GM12878 (cell line): ENCODE measurements at regions not wholly inside any gene's neighbourhood (a gene's known extent, or its start where the extent isn't known, plus 50 kb on each side); places are given as distances from the start of the nearest gene placed in this dataset.

Experiments
- ATAC-seq: fragments of 200-7000 bp; cut with Tn5 transposase; 3 replicates; pipeline ENCODE4 v1.9.1; 2020; ENCODE audit warnings: mild to moderate bottlenecking, moderate library complexity
- BruUV-seq: library from RNA; stranded (reverse); fragments of 400-500 nt; replicated peaks from 2 replicates; lab custom pipeline; 2021; lab: Mats Ljungman, UMichigan
- CTCF ChIA-PET: fragments of 300-600 bp; sonication (Branson Sonifier 250); formaldehyde crosslinking; extraction: SDS; loops from one replicate; lab custom pipeline; 2021; ENCODE audit warnings: inconsistent platforms; lab: Yijun Ruan, JAX
- POLR2A ChIA-PET: fragments of 350-600 bp; formaldehyde crosslinking; extraction: SDS; loops from one replicate; lab custom pipeline; 2021; ENCODE audit warnings: inconsistent platforms; lab: Charles Lee
- RAD21 ChIA-PET: fragments of 300-600 bp; sonication (Branson Sonifier 250); formaldehyde crosslinking; loops from one replicate; lab custom pipeline; 2023; ENCODE audit warnings: antibody characterized with exemption; ENCODE audit not compliant: unreplicated experiment; lab: Charles Lee
- SMC1A ChIA-PET: fragments of 300-600 bp; sonication (Branson Sonifier 250); formaldehyde crosslinking; loops from one replicate; lab custom pipeline; 2023; ENCODE audit not compliant: unreplicated experiment, uncharacterized antibody; lab: Charles Lee
- DNase-seq: peaks from one replicate; pipeline ENCODE4 v3.0.0-alpha.2; 2011; ENCODE audit warnings: low read depth, low spot score
- FAIRE-seq: peaks from 3 replicates; lab custom pipeline; 2011; peaks lifted over from hg19 to GRCh38; lab: Jason Lieb, UNC
- H2AFZ ChIP-seq: 2 replicates; pipeline ENCODE4 v1.6.0; 2011; ENCODE audit warnings: low read depth, low read length, control low read depth; ENCODE audit not compliant: control insufficient read depth
- H3K27ac ChIP-seq: 2 replicates; pipeline ENCODE4 v1.5.1; 2011; ENCODE audit warnings: control low read depth; ENCODE audit not compliant: control insufficient read depth, insufficient read depth
- H3K27me3 ChIP-seq, 2 experiments: replicated peaks in 1 of 2; 2 replicates each; pipeline versions ENCODE4 v1.6.0 to v1.6.1; 2011; ENCODE audit warnings: low read length in 1 of 2; ENCODE audit not compliant: control insufficient read depth in 2 of 2, insufficient read depth in 2 of 2
- H3K36me3 ChIP-seq, 2 experiments: 2 replicates each; pipeline ENCODE4 v1.5.1; 2011; ENCODE audit warnings: low read length in 1 of 2; ENCODE audit not compliant: control insufficient read depth in 2 of 2, insufficient read depth in 2 of 2
- H3K4me1 ChIP-seq: 2 replicates; pipeline ENCODE4 v1.6.1; 2011; ENCODE audit warnings: mild to moderate bottlenecking, low read length, moderate library complexity, mixed read lengths; ENCODE audit not compliant: control insufficient read depth, insufficient read depth
- H3K4me2 ChIP-seq: 2 replicates; pipeline ENCODE4 v1.6.0; 2011; ENCODE audit warnings: control low read depth; ENCODE audit not compliant: control insufficient read depth, insufficient read depth
- H3K4me3 ChIP-seq: fragments of 200-600 bp; sonication (generic); 2 replicates; pipeline ENCODE4 v1.5.1; 2016
- H3K79me2 ChIP-seq: 2 replicates; pipeline ENCODE4 v1.6.0; 2011; ENCODE audit warnings: low read length; ENCODE audit not compliant: control insufficient read depth, insufficient read depth
- H3K9ac ChIP-seq: 2 replicates; pipeline ENCODE4 v1.8.0; 2011; ENCODE audit warnings: low read length, control low read depth, mixed read lengths; ENCODE audit not compliant: control insufficient read depth, insufficient read depth
- H3K9me3 ChIP-seq: replicated peaks from 3 replicates; pipeline ENCODE4 v1.5.1; 2011; ENCODE audit warnings: mild to moderate bottlenecking, low read length; ENCODE audit not compliant: control insufficient read depth, insufficient read depth
- H4K20me1 ChIP-seq: 2 replicates; pipeline ENCODE4 v1.6.0; 2011; ENCODE audit not compliant: control insufficient read depth, insufficient read depth
- CTCF ChIP-seq, 3 experiments: IDR thresholded peaks in 2 of 3; conservative IDR thresholded peaks in 1 of 3; 2 replicates each; pipeline ENCODE4 v1.5.1; 2011; ENCODE audit warnings: low read depth in 3 of 3, low read length in 3 of 3, mild to moderate bottlenecking in 3 of 3, control low read depth in 2 of 3, moderate library complexity in 2 of 3, inconsistent platforms in 1 of 3, mixed read lengths in 1 of 3; ENCODE audit not compliant: control insufficient read depth in 2 of 3, insufficient read depth in 1 of 3; ENCODE audit errors: extremely low read depth in 1 of 3
- DPF2 ChIP-seq: fragments of 450-650 bp; IDR thresholded peaks from 2 replicates; pipeline ENCODE4 v1.6.1; 2017; ENCODE audit warnings: mild to moderate bottlenecking
- RAD21 ChIP-seq: IDR thresholded peaks from 2 replicates; pipeline ENCODE4 v1.6.1; 2011; ENCODE audit warnings: mild to moderate bottlenecking, low read depth, low read length, moderate library complexity; ENCODE audit not compliant: insufficient read depth
- SMAD1 ChIP-seq: fragments of 450-650 bp; IDR thresholded peaks from 2 replicates; pipeline ENCODE4 v1.6.1; 2018; ENCODE audit warnings: mild to moderate bottlenecking, low read depth; ENCODE audit not compliant: partially characterized antibody
- SMC3 ChIP-seq: IDR thresholded peaks from 2 replicates; pipeline ENCODE4 v1.6.1; 2011; ENCODE audit warnings: low read length, improper control_type of control experiment, borderline replicate concordance
- SRF ChIP-seq, 2 experiments: IDR thresholded peaks; 2 replicates each; pipeline ENCODE4 v1.6.1; 2011; ENCODE audit warnings: low read depth in 2 of 2, low read length in 2 of 2, mild to moderate bottlenecking in 1 of 2, moderate library complexity in 1 of 2
- YY1 ChIP-seq: IDR thresholded peaks from 2 replicates; pipeline ENCODE4 v1.6.1; 2011; ENCODE audit warnings: low read depth, mild to moderate bottlenecking, low read length
- WGBS: methylation state at CpG from one replicate; pipeline ENCODE4 v1.1.6; 2016; ENCODE audit warnings: low lambda C conversion rate; ENCODE audit not compliant: insufficient replicate concordance, insufficient coverage; ENCODE audit errors: missing lambda C conversion rate; 5-methylcytosine and 5-hydroxymethylcytosine counted together
- in situ Hi-C: fragments of 300-500 bp; cut with MboI; formaldehyde crosslinking; loops from 9 replicates; pipeline ENCODE4 v1.14.3; 2018; ENCODE audit warnings: mixed read lengths
- intact Hi-C: fragments of 100-400 bp; cut with micrococcal nuclease; formaldehyde crosslinking; loops from one replicate; pipeline ENCODE4 v1.14.2; 2022; ENCODE audit not compliant: unreplicated experiment

GRCh38 chr9:84404095-84404686 is 63.6 kb upstream of the SLC28A3 start:
- ChIA-PET SMC1A (interaction anchor here (0.6 to 1.3 kb wide), 7 partner anchors 290 to 1621 kb away, joined by 3 to 4 read pairs (median 3); no protein-coding TSS in a partner anchor), POLR2A (no interaction called here), RAD21 (interaction anchor here (0.9 to 1.2 kb wide), 4 partner anchors 11 to 1022 kb away, joined by 3 read pairs; no protein-coding TSS in a partner anchor), CTCF (interaction anchor here (0.7 to 4.9 kb wide), 21 partner anchors 8 to 1206 kb away, joined by 3 to 20 read pairs (median 3); no protein-coding TSS in a partner anchor)
- WGBS = 29% methylated on average over 8 of the region's 8 CpGs
- TF ChIP-seq YY1 (peak; percentile 49; the same call in 1 of the 2 replicates), SMAD1 (no peak), DPF2 (no peak), RAD21 (peak; percentile 59), SRF (IDR thresholded peaks at IDR 0.05; ENCODE audit: low read depth in 2 of 2, low read length in 2 of 2) (no peak), SMC3 (peak; percentile 68; the same call in 1 of the 2 replicates), CTCF (IDR thresholded peaks at IDR 0.05 in 2 of 3, conservative IDR thresholded peaks at IDR 0.05 in 1 of 3; ENCODE audit: control insufficient read depth in 2 of 3, extremely low read depth in 1 of 3, insufficient read depth in 1 of 3, low read depth in 3 of 3, low read length in 3 of 3) (peak; percentile 67 to 76 (median 71))
- no TSS peak for BruUV-seq
- Histone ChIP-seq H2AFZ (no peak overlapping the region), H4K20me1 (no peaks in the 10 kb centered on the region), H3K4me1 (no peaks in the 10 kb centered on the region), H3K27me3 (no peaks in the 10 kb centered on the region), H3K4me2 (no peak overlapping the region), H3K4me3 (no peak overlapping the region), H3K27ac (no peak overlapping the region), H3K79me2 (no peaks in the 10 kb centered on the region), H3K9ac (no peak overlapping the region), H3K9me3 (no peaks in the 10 kb centered on the region; the same call in 2 of the 3 replicates), H3K36me3 (no peaks in the 10 kb centered on the region)
- FAIRE-seq = peak; percentile 79
- in situ Hi-C loops = loop anchor here (5.0 to 10.0 kb wide), 4 partner anchors 548 to 1021 kb away; no protein-coding TSS in a partner anchor
- intact Hi-C loops = no loop called here
- no peak for DNase-seq
- ATAC-seq = peak; percentile 47; the same call in 2 of the 3 replicates
